HG02852 (cell line): ENCODE measurements at regions not wholly inside any gene's neighbourhood (a gene's known extent, or its start where the extent isn't known, plus 50 kb on each side); places are given as distances from the start of the nearest gene placed in this dataset.
"Not testable (repeated sequence)": the region's sequence is repeated elsewhere in the genome, so short reads cannot be mapped to it uniquely, and the experiment has no call there.

Source experiments
- ATAC-seq: cut with Tn5 transposase; IDR thresholded peaks from one replicate; pipeline ENCODE4 v1.9.1; 2021; ENCODE audit warnings: mild to moderate bottlenecking, moderate library complexity; ENCODE audit not compliant: unreplicated experiment

GRCh38 chr2:111602259-111602658 lies 281.7 kb downstream of the ANAPC1 start:
- not testable (repeated sequence) for ATAC-seq

- not testable (repeated sequence) for ATAC-seq
Measured at GRCh38 chr2:111605798-111606197, 278.2 kb downstream of the ANAPC1 start.

- not testable (repeated sequence) for ATAC-seq
Measured at GRCh38 chr2:111606632-111607031, 277.4 kb downstream of the ANAPC1 start.

- ATAC-seq: not testable (repeated sequence)
Measured at GRCh38 chr2:111609146-111609844, 274.7 kb downstream of the ANAPC1 start.

GRCh38 chr2:111610035-111610434 lies 274.0 kb downstream of the ANAPC1 start:
- ATAC-seq: not testable (repeated sequence)

- no peak for ATAC-seq
Measured at GRCh38 chr2:111616651-111617218, 267.3 kb downstream of the ANAPC1 start.

- ATAC-seq: no peak
Measured at GRCh38 chr2:111617299-111618225, 266.4 kb downstream of the ANAPC1 start.

GRCh38 chr2:111618226-111618977 lies 265.6 kb downstream of the ANAPC1 start:
- ATAC-seq: no peak

GRCh38 chr2:111618978-111619902 lies 264.8 kb downstream of the ANAPC1 start:
- no peak for ATAC-seq

- no peak for ATAC-seq
Measured at GRCh38 chr2:111620281-111620680, 263.7 kb downstream of the ANAPC1 start.

- no peak for ATAC-seq
Measured at GRCh38 chr2:111622859-111623258, 261.1 kb downstream of the ANAPC1 start.

GRCh38 chr2:111623380-111623779 lies 260.6 kb downstream of the ANAPC1 start:
- no peak for ATAC-seq

- ATAC-seq: no peak
Measured at GRCh38 chr2:111624411-111625156, 259.4 kb downstream of the ANAPC1 start.

- ATAC-seq: not testable (repeated sequence)
Measured at GRCh38 chr2:111625157-111625537, 258.8 kb downstream of the ANAPC1 start.

- ATAC-seq: no peak
Measured at GRCh38 chr2:111626037-111626864, 257.7 kb downstream of the ANAPC1 start.

GRCh38 chr2:111626865-111627163 lies 257.2 kb downstream of the ANAPC1 start:
- ATAC-seq: no peak

- ATAC-seq: no peak
Measured at GRCh38 chr2:111627256-111627655, 256.7 kb downstream of the ANAPC1 start.

- no peak for ATAC-seq
Measured at GRCh38 chr2:111628221-111628620, 255.8 kb downstream of the ANAPC1 start.
